HG02610 (cell line): ENCODE measurements at regions not wholly inside any gene's neighbourhood (a gene's known extent, or its start where the extent isn't known, plus 50 kb on each side); places are given as distances from the start of the nearest gene placed in this dataset.

Experiments
- ATAC-seq: cut with Tn5 transposase; IDR thresholded peaks from one replicate; pipeline ENCODE4 v1.9.1; 2021; ENCODE audit warnings: mild to moderate bottlenecking, moderate library complexity; ENCODE audit not compliant: unreplicated experiment

DNA sequence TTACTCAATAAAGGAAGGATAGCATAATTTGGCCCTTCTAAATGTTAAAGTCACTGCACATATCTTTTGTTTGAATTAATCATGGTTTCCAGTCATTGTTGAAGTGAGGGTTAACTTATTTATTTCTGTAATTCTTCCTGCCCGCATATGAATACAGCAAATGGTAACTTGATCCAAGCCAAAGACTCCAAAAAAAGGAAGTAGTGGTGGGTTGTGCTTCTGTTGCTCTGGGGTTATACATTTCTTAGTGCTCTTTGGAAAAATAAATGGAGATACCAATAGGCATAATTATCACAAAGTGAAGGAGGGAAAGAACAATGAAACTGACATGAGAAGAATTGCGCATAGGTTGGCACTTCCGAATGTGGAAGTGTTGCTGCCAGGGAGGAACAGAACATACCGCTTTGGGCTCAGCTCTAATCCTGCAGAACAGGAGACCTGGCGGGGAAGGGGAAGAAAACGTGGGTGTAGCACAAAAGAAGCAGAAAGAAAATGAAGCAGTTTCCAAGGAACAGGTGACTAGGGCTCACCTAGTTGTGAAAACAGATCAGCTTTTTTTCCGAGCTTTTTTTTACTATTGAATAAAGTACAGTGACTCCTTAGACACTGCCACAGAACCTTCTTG is 69.7 kb upstream of the TAF11L2 start:
- no peak for ATAC-seq

DNA sequence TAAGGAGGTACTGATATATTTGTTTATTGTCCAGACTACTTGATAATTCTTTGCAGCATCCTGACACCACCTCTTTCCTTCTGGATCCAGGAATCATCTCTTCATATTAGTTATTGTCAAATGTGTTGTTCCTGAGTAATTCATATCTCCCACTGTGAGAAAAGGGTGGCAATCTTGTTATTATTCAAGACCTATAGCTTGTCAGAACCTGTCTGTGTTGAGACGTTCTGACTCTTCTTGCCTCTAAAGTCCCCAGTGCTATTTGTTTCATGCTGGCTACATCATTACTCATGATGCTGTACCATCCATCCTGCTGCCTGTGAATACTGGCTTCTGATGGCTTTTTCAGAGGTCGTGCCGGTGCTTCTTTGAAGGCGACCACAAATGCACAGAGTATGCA is 68.7 kb upstream of the TAF11L2 start:
- no peak for ATAC-seq

- ATAC-seq: no peak
These were observed 67.8 kb upstream of the TAF11L2 start for GRCh38 chr5:17430241-17430640.

DNA sequence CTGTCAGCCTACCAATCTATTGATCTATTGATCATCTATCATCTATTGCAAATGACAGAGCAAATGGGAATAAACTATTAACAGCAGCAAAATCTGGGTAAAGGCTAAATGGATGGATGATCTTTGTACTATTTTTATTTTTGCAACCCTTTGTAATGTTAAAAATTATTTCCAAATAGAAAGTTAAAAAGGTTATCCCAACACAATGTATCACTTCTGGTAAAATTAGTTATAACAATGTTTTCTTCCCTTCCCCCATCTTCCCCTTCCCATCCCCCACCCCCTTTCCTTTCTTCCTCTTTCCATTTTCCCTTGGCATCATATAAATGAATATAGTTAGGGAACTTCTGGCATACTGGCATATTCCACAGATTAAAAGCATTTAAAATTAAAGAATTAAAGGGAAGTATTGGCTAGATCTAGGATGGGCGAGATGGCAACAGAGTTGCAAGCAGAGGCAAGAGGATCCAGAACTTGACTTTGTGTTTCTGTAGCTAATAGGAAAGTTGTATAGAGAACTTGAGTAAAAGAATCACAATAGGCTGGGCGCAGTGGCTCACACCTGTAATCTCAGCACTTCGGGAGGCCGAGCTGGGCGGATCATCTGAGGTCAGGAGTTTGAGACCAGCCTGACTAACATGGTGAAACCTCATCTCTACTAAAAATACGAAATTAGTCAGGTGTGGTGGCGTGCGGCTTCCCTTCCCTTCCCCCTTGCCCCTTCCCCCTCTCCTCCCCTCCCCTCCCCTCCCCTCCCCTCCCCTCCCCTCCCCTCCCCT is 66.6 kb upstream of the TAF11L2 start:
- ATAC-seq: no peak

GRCh38 chr5:17432569-17432968 is 65.5 kb upstream of the TAF11L2 start:
- no peak for ATAC-seq

DNA sequence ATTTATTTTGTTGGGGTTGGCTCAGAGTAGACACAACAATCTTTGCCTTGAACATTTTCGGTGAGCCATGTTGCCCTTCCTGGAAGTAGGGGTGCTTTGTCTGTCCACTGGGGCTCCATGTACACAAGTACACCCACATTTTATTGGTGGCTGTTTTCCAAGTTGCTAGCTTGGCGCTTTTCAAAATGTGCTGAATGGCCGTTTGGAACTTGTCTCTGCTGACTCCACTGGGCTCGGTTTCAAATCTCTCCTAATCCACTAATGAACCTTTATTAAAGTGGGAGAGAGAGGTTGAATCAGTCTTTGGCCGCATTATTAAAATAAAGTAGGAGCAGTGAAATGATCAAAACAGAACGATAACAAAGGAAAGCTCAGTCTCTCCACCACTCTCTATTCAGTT is 64.6 kb upstream of the TAF11L2 start:
- ATAC-seq: no peak

- ATAC-seq: peak; percentile 62
These were observed 63.0 kb upstream of the TAF11L2 start for GRCh38 chr5:17434982-17435381.

DNA sequence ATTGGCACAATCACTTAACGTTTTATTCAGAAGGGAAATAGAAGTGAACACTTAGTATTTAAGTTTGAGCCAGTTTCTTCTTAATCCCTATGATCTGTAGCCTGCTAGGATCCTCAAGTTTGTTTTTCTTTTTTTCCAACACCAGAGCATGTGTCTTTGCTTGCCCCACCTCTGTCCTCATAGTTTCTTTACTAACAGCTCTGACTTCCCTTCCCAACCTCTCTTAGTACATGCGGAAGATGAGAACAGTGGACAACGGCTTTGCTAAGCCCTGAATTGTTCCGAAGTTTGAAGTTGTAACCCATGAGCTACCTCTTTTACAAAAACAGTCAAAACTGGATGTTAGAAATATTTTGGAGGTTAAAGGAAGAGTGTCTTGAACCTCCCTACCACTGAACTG is 61.7 kb upstream of the TAF11L2 start:
- ATAC-seq: peak; percentile 59

GRCh38 chr5:17436761-17437221 is 61.2 kb upstream of the TAF11L2 start:
- ATAC-seq: peak; percentile 85

DNA sequence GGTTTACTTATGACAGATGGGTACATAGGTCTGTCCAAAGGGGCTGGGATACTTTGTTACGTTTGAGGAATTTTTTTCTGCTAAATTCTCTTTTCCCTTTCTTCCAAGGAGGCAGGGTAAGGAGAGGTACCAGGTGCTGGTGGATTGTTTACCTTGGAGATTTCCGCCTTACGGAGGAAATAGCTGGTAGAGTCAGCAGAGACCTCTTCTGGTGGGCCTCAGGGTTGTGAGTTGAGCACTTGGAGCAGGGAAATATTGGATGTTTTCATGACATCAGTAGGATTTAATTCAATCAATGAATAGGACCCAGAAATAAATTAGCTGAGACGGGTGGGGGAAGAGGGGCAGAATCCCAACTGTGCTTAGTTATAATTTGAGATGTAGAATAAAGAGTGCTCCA is 60.0 kb upstream of the TAF11L2 start:
- ATAC-seq: no peak

GRCh38 chr5:17439956-17440355 is 58.1 kb upstream of the TAF11L2 start:
- ATAC-seq: no peak

DNA sequence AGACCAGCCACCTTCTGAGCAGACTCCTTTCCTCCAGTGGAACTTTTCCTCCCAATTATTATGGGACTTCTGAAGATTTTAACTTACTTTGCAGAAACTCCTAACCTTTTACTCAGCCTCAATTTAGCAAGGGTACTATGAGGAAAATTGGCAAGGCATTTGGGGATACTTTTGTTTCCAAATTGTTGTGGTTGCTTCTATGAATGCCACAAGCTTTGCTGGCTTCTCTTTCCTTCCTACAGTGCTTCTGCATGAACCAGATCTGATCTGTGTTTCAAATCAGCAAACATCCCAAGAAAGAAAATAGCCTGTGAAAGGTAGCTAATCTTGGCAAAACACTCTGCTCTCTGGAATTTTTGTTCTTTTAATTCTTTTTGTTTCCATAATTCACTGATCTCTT is 57.3 kb upstream of the TAF11L2 start:
- no peak for ATAC-seq

- no peak for ATAC-seq
These were observed 56.7 kb upstream of the TAF11L2 start for GRCh38 chr5:17441351-17441750.

DNA sequence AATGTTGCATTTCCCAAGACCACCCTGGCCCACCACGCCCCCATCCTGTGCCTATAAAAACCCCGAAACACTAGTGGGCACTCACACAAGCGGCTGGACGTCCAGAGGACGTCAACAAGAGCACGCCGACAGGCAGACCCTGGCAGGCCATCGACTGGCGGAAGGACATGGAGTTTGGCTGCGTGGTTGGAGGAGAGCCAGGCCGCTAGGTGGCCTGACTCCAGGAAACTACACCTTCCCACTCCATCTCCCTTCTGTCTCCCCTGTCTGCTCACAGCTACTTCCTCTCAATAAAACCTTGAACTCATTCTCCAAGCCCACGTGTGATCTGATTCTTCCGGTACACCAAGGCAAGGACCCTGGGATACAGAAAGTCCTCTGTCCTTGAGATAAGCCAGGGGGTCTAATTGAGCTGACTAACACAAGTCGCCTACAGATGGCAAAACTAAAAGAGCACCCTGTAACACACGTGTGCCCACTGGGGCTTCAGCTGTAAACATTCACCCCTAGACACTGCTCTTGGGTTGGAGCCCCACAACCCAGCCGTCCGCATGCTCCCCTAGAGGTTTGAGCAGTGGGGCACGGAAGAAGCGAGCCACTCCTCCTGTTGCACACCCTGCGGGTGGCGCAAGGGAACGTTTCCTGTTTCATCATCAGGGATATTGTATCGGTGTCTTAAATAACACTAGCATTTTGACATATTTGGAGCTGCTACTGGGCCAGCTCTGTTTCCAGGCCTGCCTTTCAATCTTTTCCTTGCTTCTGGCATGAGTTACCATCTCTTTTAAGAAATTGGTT is 54.5 kb upstream of the TAF11L2 start:
- no peak for ATAC-seq

DNA sequence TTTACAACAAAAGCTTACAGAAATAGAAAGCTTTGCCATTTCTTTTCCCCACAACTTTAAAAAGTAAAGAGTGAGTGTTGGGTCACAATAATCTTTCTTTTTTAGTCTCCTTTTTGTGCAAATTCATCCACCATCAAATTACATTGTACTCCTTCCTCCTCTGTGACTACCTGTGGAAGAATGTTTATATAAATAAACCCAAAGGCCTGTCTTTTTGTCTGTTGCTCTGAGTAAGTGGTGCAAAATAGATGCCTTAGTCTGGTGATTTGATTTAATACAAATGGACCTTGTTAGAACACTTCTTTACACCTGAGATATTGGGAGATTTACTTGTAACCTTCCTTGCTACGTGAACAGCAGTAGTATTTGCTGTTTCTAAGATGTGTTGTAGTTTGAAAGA is 53.5 kb upstream of the TAF11L2 start:
- ATAC-seq: no peak

GRCh38 chr5:17445185-17445584 is 52.8 kb upstream of the TAF11L2 start:
- no peak for ATAC-seq
